Mesendoderm (in vitro differentiated cells): ENCODE measurements at regions not wholly inside any gene's neighbourhood (a gene's known extent, or its start where the extent isn't known, plus 50 kb on each side); places are given as distances from the start of the nearest gene placed in this dataset.
"Not testable (repeated sequence)": the region's sequence is repeated elsewhere in the genome, so short reads cannot be mapped to it uniquely, and the experiment has no call there.

Experiments used
- DNase-seq: peaks from one replicate; pipeline ENCODE4 v3.0.0; 2013
- H2AK5ac ChIP-seq: 2 replicates; pipeline ENCODE4 v1.6.1; 2013; ENCODE audit warnings: low read length, inconsistent platforms
- H2BK120ac ChIP-seq: 2 replicates; pipeline ENCODE4 v1.6.1; 2013; ENCODE audit warnings: low read depth, mild to moderate bottlenecking, low read length, moderate library complexity, mixed read lengths
- H2BK15ac ChIP-seq: replicated peaks from 2 replicates; pipeline ENCODE4 v1.6.1; 2013; ENCODE audit warnings: low read depth, mild to moderate bottlenecking, moderate library complexity
- H2BK5ac ChIP-seq: 2 replicates; pipeline ENCODE4 v1.6.1; 2013; ENCODE audit warnings: low read length, inconsistent platforms
- H3K18ac ChIP-seq: 2 replicates; pipeline ENCODE4 v1.6.1; 2013; ENCODE audit warnings: mild to moderate bottlenecking, low read length, mixed read lengths
- H3K23ac ChIP-seq: one replicate; pipeline ENCODE4 v1.6.1; 2013; ENCODE audit warnings: low read length
- H3K27ac ChIP-seq: 2 replicates; pipeline ENCODE4 v1.5.1; 2013; ENCODE audit warnings: low read depth, mild to moderate bottlenecking, inconsistent platforms, low read length, moderate library complexity
- H3K27me3 ChIP-seq: 2 replicates; pipeline ENCODE4 v1.6.1; 2013; ENCODE audit warnings: low read length, control low read depth, mild to moderate bottlenecking, inconsistent platforms; ENCODE audit not compliant: insufficient read depth, poor library complexity
- H3K36me3 ChIP-seq: 2 replicates; pipeline ENCODE4 v1.6.1; 2013; ENCODE audit warnings: low read length, inconsistent platforms; ENCODE audit not compliant: control insufficient read depth, insufficient read depth
- H3K4ac ChIP-seq: one replicate; pipeline ENCODE4 v1.6.1; 2013; ENCODE audit warnings: low read depth, mild to moderate bottlenecking, low read length, moderate library complexity
- H3K4me1 ChIP-seq: 2 replicates; pipeline ENCODE4 v1.6.1; 2013; ENCODE audit warnings: low read depth, low read length, inconsistent platforms; ENCODE audit not compliant: control insufficient read depth
- H3K4me2 ChIP-seq: 2 replicates; pipeline ENCODE4 v1.6.1; 2013; ENCODE audit warnings: low read length
- H3K4me3 ChIP-seq: 2 replicates; pipeline ENCODE4 v1.5.1; 2013; ENCODE audit warnings: mild to moderate bottlenecking, low read length
- H3K56ac ChIP-seq: one replicate; pipeline ENCODE4 v1.6.1; 2013; ENCODE audit warnings: low read length
- H3K79me1 ChIP-seq: 2 replicates; pipeline ENCODE4 v1.6.1; 2013; ENCODE audit warnings: low read length, inconsistent platforms
- H3K79me2 ChIP-seq: 2 replicates; pipeline ENCODE4 v1.6.1; 2013; ENCODE audit warnings: mild to moderate bottlenecking, low read length; ENCODE audit not compliant: control insufficient read depth, insufficient read depth
- H3K9ac ChIP-seq: 2 replicates; pipeline ENCODE4 v1.6.1; 2013; ENCODE audit warnings: low read length, inconsistent platforms
- H4K5ac ChIP-seq: one replicate; pipeline ENCODE4 v1.6.1; 2013; ENCODE audit warnings: low read length
- H4K8ac ChIP-seq: one replicate; pipeline ENCODE4 v1.6.1; 2013; ENCODE audit warnings: low read depth, mild to moderate bottlenecking, control low read depth, low read length, moderate library complexity
- WGBS: extraction: QIAGEN DNeasy Blood & Tissue Kit; methylation state at CpG from one replicate; pipeline ENCODE4 v1.1.7; 2013; ENCODE audit warnings: low lambda C conversion rate, missing lambda C conversion rate; ENCODE audit not compliant: insufficient coverage; ENCODE audit errors: extremely low coverage; 5-methylcytosine and 5-hydroxymethylcytosine counted together

- not testable (repeated sequence) for H3K23ac ChIP-seq, H4K5ac ChIP-seq, H2BK5ac ChIP-seq, H4K8ac ChIP-seq, H3K18ac ChIP-seq, H3K4me2 ChIP-seq, H3K4me1 ChIP-seq, H2BK15ac ChIP-seq, H3K27me3 ChIP-seq, H3K4ac ChIP-seq, H3K36me3 ChIP-seq, DNase-seq, H2AK5ac ChIP-seq, H3K4me3 ChIP-seq, H3K79me2 ChIP-seq, H3K79me1 ChIP-seq, H2BK120ac ChIP-seq, H3K56ac ChIP-seq, H3K9ac ChIP-seq, H3K27ac ChIP-seq
- WGBS: no CpG with 5 or more reads among the region's 10 CpGs
Observed at GRCh38 chr17:30594953-30595371, 117.8 kb downstream of the GOSR1 start.

- Histone ChIP-seq H3K4me3 (no peak overlapping the region), H3K36me3 (no peaks in the 10 kb centered on the region), H2AK5ac (no peak overlapping the region), H3K56ac (no peak overlapping the region), H3K18ac (no peak overlapping the region), H4K8ac (no peak overlapping the region), H3K4ac (no peak overlapping the region), H2BK15ac (no peak overlapping the region), H3K79me1 (no peaks in the 10 kb centered on the region), H3K23ac (no peak overlapping the region), H3K4me1 (no peaks in the 10 kb centered on the region), H2BK120ac (no peak overlapping the region), H3K9ac (no peak overlapping the region), H3K27ac (no peak overlapping the region), H3K27me3 (no peaks in the 10 kb centered on the region), H4K5ac (no peak overlapping the region), H3K79me2 (no peaks in the 10 kb centered on the region), H2BK5ac (no peak overlapping the region), H3K4me2 (no peak overlapping the region)
- WGBS: no CpG with 5 or more reads among the region's 18 CpGs
- DNase-seq: no peak
Observed at GRCh38 chr17:30594223-30594952, 117.2 kb downstream of the GOSR1 start.

GRCh38 chr17:30590081-30590733, 113.0 kb downstream of the GOSR1 start:
- H4K5ac ChIP-seq: no peak overlapping the region
- H3K36me3 ChIP-seq: no peaks in the 10 kb centered on the region
- no peaks in the 10 kb centered on the region for H3K4me1 ChIP-seq
- H3K79me1 ChIP-seq: no peaks in the 10 kb centered on the region
- H3K56ac ChIP-seq: no peak overlapping the region
- no peak overlapping the region for H3K27ac ChIP-seq
- no peak overlapping the region for H2BK5ac ChIP-seq
- H3K4me2 ChIP-seq: no peak overlapping the region
- H3K79me2 ChIP-seq: no peaks in the 10 kb centered on the region
- DNase-seq: no peak
- H3K4me3 ChIP-seq: no peak overlapping the region
- no peak overlapping the region for H4K8ac ChIP-seq
- H2BK120ac ChIP-seq: no peak overlapping the region
- no peak overlapping the region for H3K18ac ChIP-seq
- WGBS: no CpG with 5 or more reads among the region's 3 CpGs
- no peak overlapping the region for H2BK15ac ChIP-seq
- H3K4ac ChIP-seq: no peak overlapping the region
- H3K23ac ChIP-seq: no peak overlapping the region
- no peak overlapping the region for H2AK5ac ChIP-seq
- no peaks in the 10 kb centered on the region for H3K27me3 ChIP-seq
- no peak overlapping the region for H3K9ac ChIP-seq

- no peak overlapping the region for H2BK120ac ChIP-seq
- no peak overlapping the region for H3K18ac ChIP-seq
- H3K36me3 ChIP-seq: no peaks in the 10 kb centered on the region
- no peaks in the 10 kb centered on the region for H3K79me1 ChIP-seq
- H3K4me1 ChIP-seq: no peaks in the 10 kb centered on the region
- WGBS: no CpG with 5 or more reads among the region's 1 CpG
- no peak overlapping the region for H2AK5ac ChIP-seq
- H2BK15ac ChIP-seq: no peak overlapping the region
- H3K27me3 ChIP-seq: no peaks in the 10 kb centered on the region
- H3K4me3 ChIP-seq: no peak overlapping the region
- no peak overlapping the region for H3K56ac ChIP-seq
- no peak overlapping the region for H4K5ac ChIP-seq
- no peaks in the 10 kb centered on the region for H3K79me2 ChIP-seq
- no peak overlapping the region for H2BK5ac ChIP-seq
- no peak overlapping the region for H3K27ac ChIP-seq
- H3K9ac ChIP-seq: no peak overlapping the region
- no peak for DNase-seq
- H4K8ac ChIP-seq: no peak overlapping the region
- H3K23ac ChIP-seq: no peak overlapping the region
- no peak overlapping the region for H3K4ac ChIP-seq
- no peak overlapping the region for H3K4me2 ChIP-seq
Observed at GRCh38 chr17:30589431-30589830, 112.2 kb downstream of the GOSR1 start.

GRCh38 chr17:30588798-30589247, 111.6 kb downstream of the GOSR1 start:
- H4K5ac ChIP-seq: no peak overlapping the region
- no peaks in the 10 kb centered on the region for H3K4me1 ChIP-seq
- H3K27me3 ChIP-seq: no peaks in the 10 kb centered on the region
- H3K56ac ChIP-seq: no peak overlapping the region
- no CpG with 5 or more reads among the region's 7 CpGs for WGBS
- no peak overlapping the region for H2BK15ac ChIP-seq
- H3K23ac ChIP-seq: no peak overlapping the region
- no peak overlapping the region for H3K27ac ChIP-seq
- H3K4me3 ChIP-seq: no peak overlapping the region
- no peak overlapping the region for H3K9ac ChIP-seq
- no peak overlapping the region for H2BK120ac ChIP-seq
- DNase-seq: no peak
- H3K79me1 ChIP-seq: no peaks in the 10 kb centered on the region
- H3K4me2 ChIP-seq: no peak overlapping the region
- no peak overlapping the region for H2BK5ac ChIP-seq
- H3K36me3 ChIP-seq: no peaks in the 10 kb centered on the region
- no peaks in the 10 kb centered on the region for H3K79me2 ChIP-seq
- H2AK5ac ChIP-seq: no peak overlapping the region
- no peak overlapping the region for H3K18ac ChIP-seq
- no peak overlapping the region for H3K4ac ChIP-seq
- no peak overlapping the region for H4K8ac ChIP-seq
